MCF 10A (cell line): ENCODE measurements at regions not wholly inside any gene's neighbourhood (a gene's known extent, or its start where the extent isn't known, plus 50 kb on each side); places are given as distances from the start of the nearest gene placed in this dataset.

Experiments
- BruUV-seq: library from RNA; stranded (reverse); fragments of 400-500 nt; replicated peaks from 2 replicates; lab custom pipeline; 2021; lab: Mats Ljungman, UMichigan
- CTCF ChIA-PET: fragments of 300-600 bp; sonication (Branson Sonifier 250); formaldehyde crosslinking; extraction: SDS; loops from one replicate; lab custom pipeline; 2021; ENCODE audit warnings: antibody characterized with exemption, inconsistent platforms; lab: Yijun Ruan, JAX
- POLR2A ChIA-PET: fragments of 300-600, 350-650 bp; sonication (Branson Sonifier 250); formaldehyde crosslinking; extraction: SDS; loops from one replicate; lab custom pipeline; 2020; ENCODE audit warnings: antibody characterized with exemption, inconsistent platforms; lab: Yijun Ruan, JAX
- DNase-seq: peaks from one replicate; pipeline ENCODE4 v3.0.0-alpha.2; 2018; ENCODE audit not compliant: unreplicated experiment
- H3K27ac Mint-ChIP-seq: one replicate; pipeline ENCODE4 v1.8.0; 2022; ENCODE audit warnings: mild to moderate bottlenecking, low read depth, mixed read lengths; ENCODE audit not compliant: unreplicated experiment
- H3K27me3 Mint-ChIP-seq: one replicate; pipeline ENCODE4 v1.8.0; 2022; ENCODE audit warnings: mixed read lengths; ENCODE audit not compliant: insufficient read depth, unreplicated experiment
- H3K36me3 Mint-ChIP-seq: one replicate; pipeline ENCODE4 v1.8.0; 2022; ENCODE audit warnings: mild to moderate bottlenecking, moderate library complexity, mixed read lengths; ENCODE audit not compliant: insufficient read depth, unreplicated experiment
- H3K4me1 Mint-ChIP-seq: one replicate; pipeline ENCODE4 v1.8.0; 2022; ENCODE audit warnings: mixed read lengths; ENCODE audit not compliant: insufficient read depth, unreplicated experiment
- H3K4me3 Mint-ChIP-seq: one replicate; pipeline ENCODE4 v1.8.0; 2022; ENCODE audit warnings: mild to moderate bottlenecking, moderate library complexity, mixed read lengths; ENCODE audit not compliant: unreplicated experiment
- H3K9me3 Mint-ChIP-seq: one replicate; pipeline ENCODE4 v1.8.0; 2022; ENCODE audit warnings: mixed read lengths; ENCODE audit not compliant: unreplicated experiment
- CTCF ChIP-seq: fragments of 200-600 bp; IDR thresholded peaks from one replicate; pipeline ENCODE4 v1.8.0; 2022; ENCODE audit warnings: antibody characterized with exemption, mild to moderate bottlenecking; ENCODE audit not compliant: unreplicated experiment
- intact Hi-C: fragments of 100-400 bp; cut with micrococcal nuclease; formaldehyde crosslinking; loops from 2 replicates; pipeline ENCODE4 v1.14.1; 2022

- no peaks in the 10 kb centered on the region for H3K36me3 Mint-ChIP-seq
- peak; percentile 40 for DNase-seq
- intact Hi-C loops = no loop called here
- BruUV-seq = no TSS peak
- H3K27me3 Mint-ChIP-seq = peaks cover 20% of the 10 kb centered on the region
- H3K9me3 Mint-ChIP-seq = no peaks in the 10 kb centered on the region
- peaks cover 4% of the 10 kb centered on the region for H3K4me1 Mint-ChIP-seq
- H3K27ac Mint-ChIP-seq = no peak overlapping the region
- POLR2A ChIA-PET = no interaction called here
- no peak overlapping the region for H3K4me3 Mint-ChIP-seq
- no peak for TF ChIP-seq CTCF
- CTCF ChIA-PET = interaction anchor here (0.6 to 0.8 kb wide), 3 partner anchors 9 to 145 kb away, joined by 3 to 5 read pairs (median 3); no protein-coding TSS in a partner anchor
Observed at GRCh38 chr7:98771519-98771918, 98.3 kb downstream of the TMEM130 start.

- CTCF ChIA-PET = interaction anchor here (0.6 to 0.8 kb wide), 4 partner anchors 9 to 146 kb away, joined by 3 to 5 read pairs (median 3); no protein-coding TSS in a partner anchor
- no TSS peak for BruUV-seq
- no peak overlapping the region for H3K4me3 Mint-ChIP-seq
Observed at GRCh38 chr7:98771941-98772603, 97.7 kb downstream of the TMEM130 start.

GRCh38 chr7:98774884-98775283, 94.9 kb downstream of the TMEM130 start:
- ChIA-PET CTCF (no interaction called here), POLR2A (no interaction called here)
- peaks cover 24% of the 10 kb centered on the region for H3K27me3 Mint-ChIP-seq
- H3K27ac Mint-ChIP-seq = no peak overlapping the region
- no peak for TF ChIP-seq CTCF
- H3K4me3 Mint-ChIP-seq = no peak overlapping the region
- DNase-seq = no peak
- BruUV-seq = no TSS peak
- intact Hi-C loops = no loop called here
- H3K4me1 Mint-ChIP-seq = peaks cover 4% of the 10 kb centered on the region
- no peaks in the 10 kb centered on the region for H3K9me3 Mint-ChIP-seq
- no peaks in the 10 kb centered on the region for H3K36me3 Mint-ChIP-seq

More at GRCh38 chr7:98771941-98772603, 97.7 kb downstream of the TMEM130 start:
- no peak overlapping the region for H3K27ac Mint-ChIP-seq
- no peak for TF ChIP-seq CTCF
- H3K9me3 Mint-ChIP-seq = no peaks in the 10 kb centered on the region
- peaks cover 4% of the 10 kb centered on the region for H3K4me1 Mint-ChIP-seq
- H3K27me3 Mint-ChIP-seq = peaks cover 20% of the 10 kb centered on the region
- DNase-seq = no peak
- intact Hi-C loops = no loop called here
- no peaks in the 10 kb centered on the region for H3K36me3 Mint-ChIP-seq
- POLR2A ChIA-PET = no interaction called here

GRCh38 chr7:98777051-98777450, 92.8 kb downstream of the TMEM130 start:
- peaks cover 12% of the 10 kb centered on the region for H3K27me3 Mint-ChIP-seq
- TF ChIP-seq CTCF = no peak
- ChIA-PET POLR2A (no interaction called here), CTCF (interaction anchor here (1.0 kb wide), 1 partner anchor 31 kb away, joined by 3 read pairs; no protein-coding TSS in a partner anchor)
- no peaks in the 10 kb centered on the region for H3K9me3 Mint-ChIP-seq
- no peak for DNase-seq
- intact Hi-C loops = no loop called here
- BruUV-seq = no TSS peak
- H3K36me3 Mint-ChIP-seq = no peaks in the 10 kb centered on the region
- no peak overlapping the region for H3K27ac Mint-ChIP-seq
- H3K4me3 Mint-ChIP-seq = no peak overlapping the region
- peaks cover 4% of the 10 kb centered on the region for H3K4me1 Mint-ChIP-seq
